ENCODE measurements at regions not wholly inside any gene's neighbourhood (a gene's known extent, or its start where the extent isn't known, plus 50 kb on each side); places are given as distances from the start of the nearest gene placed in this dataset.
A peak's percentile ranks its signal among the peaks of the same experiment; 100 is the strongest.
"Not testable (repeated sequence)": the region's sequence is repeated elsewhere in the genome, so short reads cannot be mapped to it uniquely, and the experiment has no call there.

- not testable (repeated sequence) for DNase-seq (ENCODE audit: low spot score)
These were observed 84.7 kb downstream of the METTL2B start for GRCh38 chr7:128561116-128561722.

- not testable (repeated sequence) for DNase-seq (ENCODE audit: low spot score)
These were observed 86.2 kb downstream of the METTL2B start for GRCh38 chr7:128562795-128563194.

- not testable (repeated sequence) for DNase-seq (ENCODE audit: low spot score)
These were observed 87.7 kb downstream of the METTL2B start for GRCh38 chr7:128564123-128564700.

- not testable (repeated sequence) for DNase-seq (ENCODE audit: low spot score)
These were observed 88.7 kb downstream of the METTL2B start for GRCh38 chr7:128564932-128565864.

- DNase-seq (ENCODE audit: low spot score): not testable (repeated sequence)
These were observed 96.8 kb upstream of the GARIN1A start for GRCh38 chr7:128575277-128575676.

- not testable (repeated sequence) for DNase-seq (ENCODE audit: low spot score)
These were observed 95.1 kb upstream of the GARIN1A start for GRCh38 chr7:128576953-128577352.

GRCh38 chr7:128579843-128580242 lies 92.2 kb upstream of the GARIN1A start:
- DNase-seq (ENCODE audit: low spot score): not testable (repeated sequence)

- not testable (repeated sequence) for DNase-seq (ENCODE audit: low spot score)
These were observed 91.0 kb upstream of the GARIN1A start for GRCh38 chr7:128581100-128581499.

- not testable (repeated sequence) for DNase-seq (ENCODE audit: low spot score)
These were observed 90.1 kb upstream of the GARIN1A start for GRCh38 chr7:128581825-128582561.

- not testable (repeated sequence) for DNase-seq (ENCODE audit: low spot score)
These were observed 85.4 kb upstream of the GARIN1A start for GRCh38 chr7:128586715-128587114.

GRCh38 chr7:128591705-128592104 lies 80.4 kb upstream of the GARIN1A start:
- DNase-seq (ENCODE audit: low spot score): peak; percentile 15

- DNase-seq (ENCODE audit: low spot score): not testable (repeated sequence)
These were observed 79.9 kb upstream of the GARIN1A start for GRCh38 chr7:128592209-128592608.

- DNase-seq (ENCODE audit: low spot score): not testable (repeated sequence)
These were observed 78.0 kb upstream of the GARIN1A start for GRCh38 chr7:128594061-128594460.

- DNase-seq (ENCODE audit: low spot score): not testable (repeated sequence)
These were observed 75.6 kb upstream of the GARIN1A start for GRCh38 chr7:128596336-128597128.

GRCh38 chr7:128598946-128599345 lies 73.1 kb upstream of the GARIN1A start:
- DNase-seq (ENCODE audit: low spot score): not testable (repeated sequence)

GRCh38 chr7:128608678-128609421 lies 63.2 kb upstream of the GARIN1A start:
- DNase-seq (ENCODE audit: low spot score): peak; percentile 48

GRCh38 chr7:128613366-128613765 lies 58.7 kb upstream of the GARIN1A start:
- DNase-seq (ENCODE audit: low spot score): not testable (repeated sequence)

GRCh38 chr7:128614812-128615211 lies 57.3 kb upstream of the GARIN1A start:
- DNase-seq (ENCODE audit: low spot score): not testable (repeated sequence)

GRCh38 chr7:128616799-128617198 lies 55.3 kb upstream of the GARIN1A start:
- DNase-seq (ENCODE audit: low spot score): not testable (repeated sequence)

All from mucosa of gallbladder (tissue), 1 donor.